Nephron (organoid): ENCODE measurements at regions not wholly inside any gene's neighbourhood (a gene's known extent, or its start where the extent isn't known, plus 50 kb on each side); places are given as distances from the start of the nearest gene placed in this dataset.

Experiments
- H3K27ac Mint-ChIP-seq, 3 experiments: 2 replicates each; pipeline ENCODE4 v1.8.0; 2020; ENCODE audit warnings: mixed read lengths in 3 of 3, mild to moderate bottlenecking in 2 of 3, moderate library complexity in 1 of 3
- H3K27me3 Mint-ChIP-seq: 2 replicates; pipeline ENCODE4 v1.8.0; 2021; ENCODE audit warnings: low read depth, mild to moderate bottlenecking, moderate library complexity, mixed read lengths
- H3K36me3 Mint-ChIP-seq: 2 replicates; pipeline ENCODE4 v1.8.0; 2020; ENCODE audit warnings: low read depth, mixed read lengths
- H3K4me1 Mint-ChIP-seq: 2 replicates; pipeline ENCODE4 v1.8.0; 2020; ENCODE audit warnings: mixed read lengths
- H3K4me3 Mint-ChIP-seq, 3 experiments: 2 replicates each; pipeline ENCODE4 v1.8.0; 2020; ENCODE audit warnings: mild to moderate bottlenecking in 3 of 3, mixed read lengths in 3 of 3, moderate library complexity in 2 of 3
- H3K9me3 Mint-ChIP-seq: 2 replicates; pipeline ENCODE4 v1.8.0; 2020; ENCODE audit warnings: mixed read lengths
- CTCF ChIP-seq, 3 experiments: fragments of 200-600 bp; sonication (generic); IDR thresholded peaks; one replicate each; pipeline ENCODE4 v1.5.0; 2021; ENCODE audit warnings: antibody characterized with exemption in 3 of 3; ENCODE audit not compliant: unreplicated experiment in 3 of 3

- no peaks in the 10 kb centered on the region for H3K9me3 Mint-ChIP-seq
- no peak overlapping the region for H3K4me3 Mint-ChIP-seq
- H3K4me1 Mint-ChIP-seq: no peaks in the 10 kb centered on the region
- no peak for TF ChIP-seq CTCF (IDR thresholded peaks at IDR 0.05; ENCODE audit: unreplicated experiment in 3 of 3)
- H3K36me3 Mint-ChIP-seq: no peaks in the 10 kb centered on the region
- peaks cover 4% of the 10 kb centered on the region for H3K27me3 Mint-ChIP-seq
- H3K27ac Mint-ChIP-seq: no peak overlapping the region
These were observed 429.9 kb downstream of the DAD1 start for GRCh38 chr14:22159099-22159498.

GRCh38 chr14:22158560-22158959 is 430.5 kb downstream of the DAD1 start:
- no peak for TF ChIP-seq CTCF (IDR thresholded peaks at IDR 0.05; ENCODE audit: unreplicated experiment in 3 of 3)
- Mint-ChIP-seq H3K27me3 (peaks cover 4% of the 10 kb centered on the region), H3K9me3 (no peaks in the 10 kb centered on the region), H3K27ac (no peak overlapping the region), H3K36me3 (no peaks in the 10 kb centered on the region), H3K4me3 (no peak overlapping the region), H3K4me1 (no peaks in the 10 kb centered on the region)

- no peaks in the 10 kb centered on the region for H3K36me3 Mint-ChIP-seq
- H3K27me3 Mint-ChIP-seq: no peaks in the 10 kb centered on the region
- TF ChIP-seq CTCF (IDR thresholded peaks at IDR 0.05; ENCODE audit: unreplicated experiment in 3 of 3): no peak
These were observed 433.5 kb downstream of the DAD1 start for GRCh38 chr14:22155571-22155970.

DNA sequence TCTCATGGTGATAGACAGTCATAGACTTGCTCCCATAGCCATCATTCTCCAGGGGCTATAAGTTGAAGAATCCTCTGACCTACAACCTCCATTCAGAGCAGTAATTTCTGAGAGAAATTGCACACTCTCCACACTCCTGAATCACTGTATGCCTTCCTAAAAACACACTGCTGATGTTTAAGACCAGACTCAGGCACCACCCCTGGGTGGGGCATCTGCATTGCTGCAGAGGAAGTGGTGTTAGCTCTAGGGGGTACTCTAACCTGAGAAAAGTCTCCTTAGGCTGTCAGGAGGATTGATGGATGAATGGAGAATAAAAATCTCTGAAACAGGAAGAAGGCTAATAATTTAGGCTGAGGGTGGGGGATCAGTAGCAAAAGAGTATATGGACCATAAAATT is 436.1 kb downstream of the DAD1 start:
- no peaks in the 10 kb centered on the region for H3K27me3 Mint-ChIP-seq
- no peaks in the 10 kb centered on the region for H3K4me1 Mint-ChIP-seq
- H3K9me3 Mint-ChIP-seq: peaks cover 9% of the 10 kb centered on the region
- H3K4me3 Mint-ChIP-seq: no peak overlapping the region
- H3K36me3 Mint-ChIP-seq: no peaks in the 10 kb centered on the region
- no peak overlapping the region for H3K27ac Mint-ChIP-seq
- no peak for TF ChIP-seq CTCF (IDR thresholded peaks at IDR 0.05; ENCODE audit: unreplicated experiment in 3 of 3)

More at GRCh38 chr14:22155571-22155970, 433.5 kb downstream of the DAD1 start:
- Mint-ChIP-seq H3K27ac (no peak overlapping the region), H3K4me1 (no peaks in the 10 kb centered on the region), H3K4me3 (no peak overlapping the region), H3K9me3 (peaks cover 9% of the 10 kb centered on the region)

- TF ChIP-seq CTCF (IDR thresholded peaks at IDR 0.05; ENCODE audit: unreplicated experiment in 3 of 3): no peak
- H3K4me3 Mint-ChIP-seq: no peak overlapping the region
- H3K4me1 Mint-ChIP-seq: no peaks in the 10 kb centered on the region
- H3K27me3 Mint-ChIP-seq: peaks cover 3% of the 10 kb centered on the region
- H3K9me3 Mint-ChIP-seq: peaks cover 9% of the 10 kb centered on the region
- no peak overlapping the region for H3K27ac Mint-ChIP-seq
- no peaks in the 10 kb centered on the region for H3K36me3 Mint-ChIP-seq
These were observed 436.7 kb downstream of the DAD1 start for GRCh38 chr14:22152161-22152870.

- no peak for TF ChIP-seq CTCF (IDR thresholded peaks at IDR 0.05; ENCODE audit: unreplicated experiment in 3 of 3)
- Mint-ChIP-seq H3K27ac (no peak overlapping the region), H3K27me3 (peaks cover 3% of the 10 kb centered on the region), H3K9me3 (peaks cover 9% of the 10 kb centered on the region), H3K4me1 (no peaks in the 10 kb centered on the region), H3K4me3 (no peak overlapping the region), H3K36me3 (no peaks in the 10 kb centered on the region)
These were observed 437.9 kb downstream of the DAD1 start for GRCh38 chr14:22151121-22151520.
